Natural killer cell (primary cell): ENCODE measurements at regions not wholly inside any gene's neighbourhood (a gene's known extent, or its start where the extent isn't known, plus 50 kb on each side); places are given as distances from the start of the nearest gene placed in this dataset.

ENCODE experiments used
- ATAC-seq, 3 donors: fragments of 150-1000 bp in 2 of 3; fragments of 200-7000 bp in 1 of 3; cut with Tn5 transposase; 1 replicate in 1 of 3; 2 replicates in 2 of 3; pipeline ENCODE4 v1.10.0; 2021; ENCODE audit warnings: mild to moderate bottlenecking in 2 of 3, moderate library complexity in 2 of 3
- DNase-seq, 2 donors: peaks; one replicate each; pipeline versions ENCODE4 v3.0.0 to v3.0.0-alpha.2; 2013 to 2021; ENCODE audit warnings: mixed read lengths in 1 of 2
- H3K27ac ChIP-seq: one replicate; pipeline ENCODE4 v1.5.1; 2013; ENCODE audit warnings: mild to moderate bottlenecking, low read length
- H3K27me3 ChIP-seq: one replicate; pipeline ENCODE4 v1.6.1; 2013; ENCODE audit warnings: low read length; ENCODE audit not compliant: control insufficient read depth, insufficient read depth
- H3K36me3 ChIP-seq: one replicate; pipeline ENCODE4 v1.6.1; 2013; ENCODE audit warnings: low read length; ENCODE audit not compliant: control insufficient read depth, insufficient read depth
- H3K4me1 ChIP-seq: one replicate; pipeline ENCODE4 v1.6.1; 2013; ENCODE audit warnings: low read length; ENCODE audit not compliant: control insufficient read depth, insufficient read depth
- H3K4me3 ChIP-seq: one replicate; pipeline ENCODE4 v1.5.1; 2013; ENCODE audit warnings: low read length
- H3K9me3 ChIP-seq: one replicate; pipeline ENCODE4 v1.6.1; 2013; ENCODE audit warnings: low read length; ENCODE audit not compliant: control insufficient read depth, insufficient read depth
- H3K27ac Mint-ChIP-seq, 2 donors: one replicate each; pipeline ENCODE4 v1.8.0; 2022; ENCODE audit warnings: mild to moderate bottlenecking in 2 of 2, mixed read lengths in 2 of 2, moderate library complexity in 1 of 2
- H3K27me3 Mint-ChIP-seq, 2 donors: one replicate each; pipeline ENCODE4 v1.8.0; 2022; ENCODE audit warnings: low read depth in 2 of 2, mixed read lengths in 2 of 2
- H3K36me3 Mint-ChIP-seq: one replicate; pipeline ENCODE4 v1.8.0; 2022; ENCODE audit warnings: mixed read lengths
- H3K4me1 Mint-ChIP-seq, 2 donors: one replicate each; pipeline ENCODE4 v1.8.0; 2022; ENCODE audit warnings: mixed read lengths in 2 of 2
- H3K4me3 Mint-ChIP-seq: one replicate; pipeline ENCODE4 v1.8.0; 2022; ENCODE audit warnings: mild to moderate bottlenecking, moderate library complexity, mixed read lengths
- H3K9me3 Mint-ChIP-seq, 2 donors: one replicate each; pipeline ENCODE4 v1.8.0; 2022; ENCODE audit warnings: mixed read lengths in 2 of 2
- whole genome bisulfite sequencing: methylation state at CpG from one replicate; pipeline ENCODE4 v1.1.7; 2013; ENCODE audit warnings: missing lambda C conversion rate; ENCODE audit not compliant: insufficient coverage; 5-methylcytosine and 5-hydroxymethylcytosine counted together
- intact Hi-C: fragments of 100-400 bp; cut with micrococcal nuclease; formaldehyde crosslinking; loops from one replicate; pipeline ENCODE4 v1.14.2; 2022
- TF ChIP-seq, protein P1 (sequence below): fragments of 200-600 bp; IDR thresholded peaks from one replicate; pipeline ENCODE4 v1.8.0; 2022; ENCODE audit warnings: antibody characterized with exemption

DNA sequence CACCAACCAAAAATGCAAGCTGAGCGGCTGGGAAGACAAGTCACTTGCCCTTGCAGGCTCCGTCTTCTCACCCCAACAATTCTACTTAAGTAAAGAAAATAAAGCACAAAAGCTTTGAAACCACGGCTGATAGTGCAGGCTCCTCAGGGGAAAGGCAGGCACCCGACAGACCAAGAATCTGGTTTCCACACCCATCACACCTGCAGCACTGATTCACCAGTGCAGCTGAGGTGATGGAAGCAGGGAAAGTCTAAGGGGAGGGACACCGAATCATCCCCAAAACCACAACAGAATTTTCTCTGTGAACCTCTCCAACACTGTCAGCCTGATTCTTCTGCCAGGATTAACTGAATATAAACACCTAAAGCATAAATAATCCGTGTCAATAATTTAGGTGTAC, 62.0 kb upstream of the NSMCE3 start:
- H3K27me3 Mint-ChIP-seq: peaks cover 6 to 12% of the 10 kb centered on the region in 2 donors
- ATAC-seq: no peak
- Histone ChIP-seq H3K4me3 (no peak overlapping the region), H3K27me3 (no peaks in the 10 kb centered on the region), H3K27ac (no peak overlapping the region), H3K36me3 (no peaks in the 10 kb centered on the region), H3K4me1 (no peaks in the 10 kb centered on the region), H3K9me3 (no peaks in the 10 kb centered on the region)
- DNase-seq: no peak
- H3K9me3 Mint-ChIP-seq: no peaks in the 10 kb centered on the region
- TF ChIP-seq, protein P1, sequence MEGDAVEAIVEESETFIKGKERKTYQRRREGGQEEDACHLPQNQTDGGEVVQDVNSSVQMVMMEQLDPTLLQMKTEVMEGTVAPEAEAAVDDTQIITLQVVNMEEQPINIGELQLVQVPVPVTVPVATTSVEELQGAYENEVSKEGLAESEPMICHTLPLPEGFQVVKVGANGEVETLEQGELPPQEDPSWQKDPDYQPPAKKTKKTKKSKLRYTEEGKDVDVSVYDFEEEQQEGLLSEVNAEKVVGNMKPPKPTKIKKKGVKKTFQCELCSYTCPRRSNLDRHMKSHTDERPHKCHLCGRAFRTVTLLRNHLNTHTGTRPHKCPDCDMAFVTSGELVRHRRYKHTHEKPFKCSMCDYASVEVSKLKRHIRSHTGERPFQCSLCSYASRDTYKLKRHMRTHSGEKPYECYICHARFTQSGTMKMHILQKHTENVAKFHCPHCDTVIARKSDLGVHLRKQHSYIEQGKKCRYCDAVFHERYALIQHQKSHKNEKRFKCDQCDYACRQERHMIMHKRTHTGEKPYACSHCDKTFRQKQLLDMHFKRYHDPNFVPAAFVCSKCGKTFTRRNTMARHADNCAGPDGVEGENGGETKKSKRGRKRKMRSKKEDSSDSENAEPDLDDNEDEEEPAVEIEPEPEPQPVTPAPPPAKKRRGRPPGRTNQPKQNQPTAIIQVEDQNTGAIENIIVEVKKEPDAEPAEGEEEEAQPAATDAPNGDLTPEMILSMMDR: no peak
- no peak overlapping the region for H3K27ac Mint-ChIP-seq
- intact Hi-C loops: no loop called here
- no peak overlapping the region for H3K4me3 Mint-ChIP-seq
- no peaks in the 10 kb centered on the region for H3K4me1 Mint-ChIP-seq
- 61% methylated on average over 5 of the region's 6 CpGs for WGBS
- H3K36me3 Mint-ChIP-seq: no peaks in the 10 kb centered on the region

DNA sequence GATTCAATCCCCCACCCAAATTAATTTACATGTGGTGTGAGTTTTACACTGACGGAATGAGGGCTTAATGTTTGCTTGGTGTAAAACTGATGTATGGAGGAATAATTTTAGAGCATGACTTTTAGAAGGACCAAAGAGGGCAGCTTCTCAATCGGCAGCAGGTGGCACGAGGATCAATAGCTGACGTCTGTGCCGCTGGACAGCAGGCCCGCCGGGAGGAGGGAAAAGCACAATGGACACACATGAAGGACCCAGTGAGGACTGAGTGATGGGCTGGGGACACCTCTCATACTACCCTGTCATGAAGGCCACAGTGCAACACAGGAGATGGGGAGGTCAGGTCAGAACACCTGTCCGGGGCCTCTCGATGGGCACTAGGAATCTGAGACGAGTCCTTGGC, 61.4 kb upstream of the NSMCE3 start:
- no peak overlapping the region for H3K4me3 Mint-ChIP-seq
- intact Hi-C loops: no loop called here
- H3K9me3 ChIP-seq: no peaks in the 10 kb centered on the region
- peaks cover 0 to 1% of the 10 kb centered on the region in 2 donors for H3K9me3 Mint-ChIP-seq
- peaks cover 6 to 18% of the 10 kb centered on the region in 2 donors for H3K27me3 Mint-ChIP-seq
- DNase-seq: no peak
- no peak for ATAC-seq
- H3K36me3 Mint-ChIP-seq: peaks cover 4% of the 10 kb centered on the region
- H3K27me3 ChIP-seq: no peaks in the 10 kb centered on the region
- no peaks in the 10 kb centered on the region for H3K4me1 ChIP-seq
- no peak overlapping the region for H3K27ac ChIP-seq
- no peak overlapping the region for H3K27ac Mint-ChIP-seq
- no peaks in the 10 kb centered on the region for H3K4me1 Mint-ChIP-seq
- TF ChIP-seq, protein P1: no peak
- H3K4me3 ChIP-seq: no peak overlapping the region
- 94% methylated on average over 10 of the region's 10 CpGs for WGBS
- no peaks in the 10 kb centered on the region for H3K36me3 ChIP-seq

DNA sequence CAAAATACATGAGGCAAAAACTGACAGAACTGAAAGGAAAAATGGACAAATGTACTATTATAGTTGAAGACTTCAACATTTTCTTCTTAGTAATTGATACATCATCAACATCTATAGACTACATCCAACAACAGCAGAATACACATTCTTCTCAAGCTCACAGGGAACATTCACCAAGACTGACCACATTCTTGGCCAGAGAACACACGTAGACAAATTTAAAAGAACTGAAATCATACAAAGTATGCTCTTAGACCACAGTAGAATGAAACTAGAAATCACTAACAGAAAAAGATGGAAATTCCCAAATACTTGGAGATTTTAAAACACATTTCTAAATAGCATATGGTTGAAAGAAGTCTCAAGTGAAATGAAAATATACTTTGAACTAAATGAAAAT, 55.1 kb upstream of the NSMCE3 start:
- TF ChIP-seq, protein P1: no peak
- no peaks in the 10 kb centered on the region for H3K36me3 ChIP-seq
- ATAC-seq: no peak
- no peak overlapping the region for H3K27ac Mint-ChIP-seq
- no peaks in the 10 kb centered on the region for H3K27me3 ChIP-seq
- no peaks in the 10 kb centered on the region for H3K9me3 ChIP-seq
- H3K27ac ChIP-seq: no peak overlapping the region
- H3K9me3 Mint-ChIP-seq: peaks cover 2 to 5% of the 10 kb centered on the region in 2 donors
- peaks cover 15 to 47% of the 10 kb centered on the region in 2 donors for H3K27me3 Mint-ChIP-seq
- DNase-seq: no peak
- no peaks in the 10 kb centered on the region for H3K4me1 ChIP-seq
- no peaks in the 10 kb centered on the region for H3K4me1 Mint-ChIP-seq
- 80% methylated on average over 1 of the region's 1 CpG for WGBS
- peaks cover 10% of the 10 kb centered on the region for H3K36me3 Mint-ChIP-seq
- no peak overlapping the region for H3K4me3 ChIP-seq
- H3K4me3 Mint-ChIP-seq: no peak overlapping the region
- intact Hi-C loops: no loop called here

DNA sequence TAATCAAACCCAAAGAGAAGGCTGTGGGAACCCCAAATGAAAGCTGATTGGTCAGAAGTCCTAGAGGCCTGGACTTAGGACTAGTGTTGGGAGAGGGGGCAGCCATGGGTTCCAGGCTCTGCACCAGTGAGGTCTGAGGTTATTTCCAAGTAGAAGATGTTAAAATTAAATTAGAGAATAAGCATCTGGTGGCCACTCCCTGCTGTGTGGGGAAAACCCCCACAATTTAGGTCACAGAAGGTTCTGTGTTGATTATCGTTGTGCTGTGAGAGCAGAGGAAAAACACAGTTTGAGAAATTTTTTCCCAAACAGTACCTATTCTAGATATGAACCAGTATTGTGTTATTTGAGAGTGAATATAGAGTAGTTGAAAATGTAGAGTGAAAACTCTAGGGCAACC, 53.9 kb upstream of the NSMCE3 start:
- Mint-ChIP-seq H3K4me3 (no peak overlapping the region), H3K9me3 (peaks cover 2 to 5% of the 10 kb centered on the region in 2 donors), H3K4me1 (no peaks in the 10 kb centered on the region), H3K36me3 (peaks cover 10% of the 10 kb centered on the region), H3K27ac (no peak overlapping the region), H3K27me3 (peaks cover 15 to 47% of the 10 kb centered on the region in 2 donors)
- Histone ChIP-seq H3K27ac (no peak overlapping the region), H3K36me3 (no peaks in the 10 kb centered on the region), H3K27me3 (no peaks in the 10 kb centered on the region), H3K4me1 (no peaks in the 10 kb centered on the region), H3K9me3 (no peaks in the 10 kb centered on the region), H3K4me3 (no peak overlapping the region)
- 71% methylated on average over 1 of the region's 1 CpG for WGBS
- TF ChIP-seq, protein P1: no peak
- intact Hi-C loops: no loop called here
- ATAC-seq (no peak), DNase-seq (no peak)
